MM.1S (cell line): ENCODE measurements at regions not wholly inside any gene's neighbourhood (a gene's known extent, or its start where the extent isn't known, plus 50 kb on each side); places are given as distances from the start of the nearest gene placed in this dataset.

Source experiments
- DNase-seq: peaks from one replicate; pipeline ENCODE4 v3.0.0-alpha.2; 2015
- H2AFZ ChIP-seq: fragments of 300-600 bp; sonication (generic); 2 replicates; pipeline ENCODE4 v1.6.0; 2016; ENCODE audit warnings: antibody characterized with exemption, low read length
- H3F3A ChIP-seq: fragments of 300-600 bp; sonication (generic); 2 replicates; pipeline ENCODE4 v1.6.1; 2016; ENCODE audit warnings: mild to moderate bottlenecking, antibody characterized with exemption, low read length, moderate library complexity, mixed read lengths; ENCODE audit not compliant: insufficient read depth
- H3K27ac ChIP-seq: fragments of 300-600 bp; sonication (generic); 2 replicates; pipeline ENCODE4 v1.5.1; 2016; ENCODE audit warnings: mild to moderate bottlenecking, low read length
- H3K27me3 ChIP-seq: fragments of 300-600 bp; sonication (generic); replicated peaks from 2 replicates; pipeline ENCODE4 v1.6.0; 2016; ENCODE audit warnings: low read length; ENCODE audit not compliant: insufficient read depth
- H3K36me3 ChIP-seq: fragments of 300-600 bp; sonication (generic); replicated peaks from 2 replicates; pipeline ENCODE4 v1.6.1; 2016; ENCODE audit warnings: mild to moderate bottlenecking, low read length, mixed read lengths; ENCODE audit not compliant: insufficient read depth
- H3K4me1 ChIP-seq: fragments of 300-600 bp; sonication (generic); 2 replicates; pipeline ENCODE4 v1.6.1; 2016; ENCODE audit warnings: low read length, mixed read lengths
- H3K4me2 ChIP-seq: fragments of 300-600 bp; sonication (generic); 2 replicates; pipeline ENCODE4 v1.6.0; 2016; ENCODE audit warnings: low read depth, low read length
- H3K4me3 ChIP-seq: fragments of 300-600 bp; sonication (generic); 2 replicates; pipeline ENCODE4 v1.5.1; 2016; ENCODE audit warnings: low read length, mixed read lengths
- H3K79me2 ChIP-seq: fragments of 300-600 bp; sonication (generic); 2 replicates; pipeline ENCODE4 v1.6.1; 2016; ENCODE audit warnings: mixed run types, low read length, mixed read lengths
- H3K9ac ChIP-seq: fragments of 300-600 bp; sonication (generic); 2 replicates; pipeline ENCODE4 v1.6.1; 2016; ENCODE audit warnings: low read length, mixed read lengths
- H3K9me2 ChIP-seq: fragments of 300-600 bp; sonication (generic); replicated peaks from 2 replicates; pipeline ENCODE4 v1.6.1; 2016; ENCODE audit warnings: mild to moderate bottlenecking, low read length, mixed read lengths; ENCODE audit not compliant: insufficient read depth
- H3K9me3 ChIP-seq: fragments of 300-600 bp; sonication (generic); replicated peaks from 2 replicates; pipeline ENCODE4 v1.6.1; 2016; ENCODE audit warnings: mild to moderate bottlenecking, low read length, mixed read lengths; ENCODE audit not compliant: insufficient read depth
- H4K20me1 ChIP-seq: fragments of 300-600 bp; sonication (generic); 2 replicates; pipeline ENCODE4 v1.6.1; 2016; ENCODE audit warnings: mild to moderate bottlenecking, low read length, moderate library complexity, mixed read lengths; ENCODE audit not compliant: insufficient read depth
- CTCF ChIP-seq: fragments of 300-600 bp; sonication (generic); IDR thresholded peaks from 2 replicates; pipeline ENCODE4 v1.5.1; 2016; ENCODE audit warnings: antibody characterized with exemption, low read length, mixed read lengths
- EZH2 ChIP-seq: fragments of 300-600 bp; sonication (generic); optimal IDR thresholded peaks from 2 replicates; pipeline ENCODE3; 2017; ENCODE audit warnings: low read depth, mild to moderate bottlenecking, antibody characterized with exemption, low read length, mixed read lengths
- EZH2phosphoT487 ChIP-seq: fragments of 300-600 bp; sonication (generic); IDR thresholded peaks from 2 replicates; pipeline ENCODE4 v1.6.1; 2018; ENCODE audit warnings: antibody characterized with exemption, low read length

- TF ChIP-seq EZH2 (no peak), EZH2phosphoT487 (no peak), CTCF (no peak)
- Histone ChIP-seq H3K9me3 (no peaks in the 10 kb centered on the region), H3K4me2 (no peak overlapping the region), H3K79me2 (no peaks in the 10 kb centered on the region), H3K9ac (no peak overlapping the region), H3K4me3 (no peak overlapping the region), H3K27ac (peak overlapping the region; percentile 16; the same call in 1 of the 2 replicates), H3K4me1 (peaks cover 36% of the 10 kb centered on the region), H3F3A (peaks cover 12% of the 10 kb centered on the region), H2AFZ (no peak overlapping the region; the same call in 1 of the 2 replicates), H3K9me2 (no peaks in the 10 kb centered on the region), H3K36me3 (no peaks in the 10 kb centered on the region), H3K27me3 (no peaks in the 10 kb centered on the region), H4K20me1 (no peaks in the 10 kb centered on the region)
- DNase-seq: peak; percentile 58
These were observed 118.4 kb upstream of the MAP3K1 start for GRCh38 chr5:56696900-56697299.

DNA sequence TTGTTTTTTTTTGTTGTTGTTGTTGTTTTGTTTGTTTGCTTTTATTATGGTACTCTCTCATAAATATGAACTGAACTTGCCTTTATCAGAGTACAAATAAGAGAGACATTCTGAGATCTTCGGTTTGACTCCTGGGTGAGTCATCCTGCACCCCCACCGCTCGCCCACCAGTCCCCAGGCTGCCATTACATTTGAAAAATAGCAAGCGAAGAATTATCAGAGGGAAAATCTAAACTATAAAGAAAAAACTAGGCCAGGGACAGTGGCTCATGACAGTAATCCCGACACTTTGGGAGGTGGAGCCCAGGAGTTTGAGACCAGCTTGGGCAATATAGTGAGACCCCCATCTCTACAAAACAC, 122.1 kb upstream of the MAP3K1 start:
- H3K79me2 ChIP-seq: no peaks in the 10 kb centered on the region

DNA sequence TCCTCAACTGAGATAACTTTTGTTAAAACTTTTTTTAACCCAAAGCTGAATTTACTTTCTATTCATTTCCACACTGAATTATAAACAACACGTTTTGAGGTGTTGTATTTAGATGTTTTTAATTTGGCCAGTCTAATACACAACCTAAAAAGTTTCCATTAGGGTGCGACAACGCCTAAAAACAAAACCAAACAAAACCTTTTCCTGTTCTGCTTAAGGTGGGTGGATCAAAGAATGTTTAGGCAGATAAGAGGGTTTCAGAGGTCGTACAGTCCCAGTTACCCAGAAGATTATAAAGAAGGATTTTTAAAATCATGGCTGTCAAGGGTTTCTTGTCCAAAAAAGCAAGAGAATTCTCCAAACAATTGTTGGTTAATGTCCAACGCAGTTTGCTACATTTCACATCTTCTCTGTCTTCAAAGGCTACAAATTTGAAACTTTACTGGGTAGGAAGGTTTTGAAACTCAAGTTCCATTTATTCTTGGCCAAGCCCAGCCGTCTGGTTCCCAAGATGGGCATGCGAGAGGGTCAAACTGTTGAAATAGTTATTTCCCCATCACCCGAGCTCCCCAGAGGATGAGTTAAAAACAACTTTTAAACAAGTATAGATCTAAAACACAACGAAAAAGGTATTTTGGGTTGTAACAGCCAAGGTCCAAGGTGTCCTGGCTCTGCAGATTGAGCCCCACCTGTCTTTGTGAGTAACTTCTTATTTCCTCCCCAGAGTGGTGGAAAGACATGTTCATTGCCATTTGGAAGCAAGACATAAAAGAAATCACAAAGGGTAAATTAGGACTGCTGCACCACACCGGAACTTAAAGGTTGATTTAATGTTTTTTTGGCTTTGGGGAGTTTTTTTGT, 122.8 kb upstream of the MAP3K1 start:
- Histone ChIP-seq H3K36me3 (no peaks in the 10 kb centered on the region), H3K4me2 (no peak overlapping the region), H3K9me2 (no peaks in the 10 kb centered on the region), H3F3A (no peaks in the 10 kb centered on the region), H3K9me3 (no peaks in the 10 kb centered on the region), H3K9ac (no peak overlapping the region), H3K79me2 (no peaks in the 10 kb centered on the region), H3K27ac (no peak overlapping the region), H3K4me1 (peaks cover 24% of the 10 kb centered on the region), H3K4me3 (no peak overlapping the region), H3K27me3 (no peaks in the 10 kb centered on the region), H4K20me1 (no peaks in the 10 kb centered on the region), H2AFZ (no peak overlapping the region)
- no peak for DNase-seq
- no peak for TF ChIP-seq EZH2
- no peak for TF ChIP-seq EZH2phosphoT487
- no peak for TF ChIP-seq CTCF

More for the DNA sequence above, 122.1 kb upstream of the MAP3K1 start:
- H3K27me3 ChIP-seq: no peaks in the 10 kb centered on the region
- no peak overlapping the region for H2AFZ ChIP-seq
- H3K27ac ChIP-seq: no peak overlapping the region
- peaks cover under 1% of the 10 kb centered on the region; the same call in 1 of the 2 replicates for H3F3A ChIP-seq
- H3K36me3 ChIP-seq: no peaks in the 10 kb centered on the region
- no peaks in the 10 kb centered on the region for H4K20me1 ChIP-seq
- H3K4me3 ChIP-seq: no peak overlapping the region
- no peak for TF ChIP-seq CTCF
- no peak for TF ChIP-seq EZH2
- no peak for TF ChIP-seq EZH2phosphoT487
- H3K9ac ChIP-seq: no peak overlapping the region
- no peak overlapping the region for H3K4me2 ChIP-seq
- no peaks in the 10 kb centered on the region for H3K9me2 ChIP-seq
- DNase-seq: no peak
- H3K4me1 ChIP-seq: peaks cover 23% of the 10 kb centered on the region
- H3K9me3 ChIP-seq: no peaks in the 10 kb centered on the region
